ENCODE measurements at regions not wholly inside any gene's neighbourhood (a gene's known extent, or its start where the extent isn't known, plus 50 kb on each side); places are given as distances from the start of the nearest gene placed in this dataset.

GRCh38 chr15:67936258-67936657, 96.4 kb upstream of the RNU6-1 start:
- WGBS (ENCODE audit: extremely low coverage, insufficient read length, low lambda C conversion rate): no CpG with 5 or more reads among the region's 5 CpGs

More at GRCh38 chr15:67936258-67936657, 96.4 kb upstream of the RNU6-1 start:
- peaks cover 13 to 19% of the 10 kb centered on the region in 2 experiments for H3K4me1 Mint-ChIP-seq
- no peak overlapping the region for H3K18ac ChIP-seq (ENCODE audit: insufficient read length, low read depth, low read length)
- H3K27ac ChIP-seq (ENCODE audit: insufficient read length, low read depth, low read length): no peak overlapping the region
- H3K27me3 Mint-ChIP-seq (ENCODE audit: low read depth): peaks cover 8% of the 10 kb centered on the region; the same call in 1 of the 2 replicates
- no peak overlapping the region for H3K4me2 ChIP-seq (ENCODE audit: insufficient read depth, insufficient read length, low read length)
- H3K4me1 ChIP-seq (ENCODE audit: insufficient read depth, low read length): no peaks in the 10 kb centered on the region
- H4K20me1 ChIP-seq (ENCODE audit: control insufficient read depth, insufficient read depth, insufficient read length): no peaks in the 10 kb centered on the region
- H3K14ac ChIP-seq (ENCODE audit: insufficient read depth, low read length): no peak overlapping the region
- H3T11ph ChIP-seq (ENCODE audit: low read length): no peak overlapping the region
- H3K36me3 Mint-ChIP-seq (ENCODE audit: insufficient read depth in 1 of 3, low read depth in 3 of 3): no peaks in the 10 kb centered on the region; a peak in 1 of 7 replicates
- H3K79me1 ChIP-seq (ENCODE audit: insufficient read depth, low read depth, low read length, poor library complexity, severe bottlenecking): no peaks in the 10 kb centered on the region
- no peak overlapping the region for H2BK12ac ChIP-seq (ENCODE audit: insufficient read length, low read depth, low read length)
- peaks cover 0 to 2% of the 10 kb centered on the region in 2 experiments; a peak in 3 of 5 replicates for H3K9me3 Mint-ChIP-seq
- no peak overlapping the region for H3K27ac Mint-ChIP-seq
- H4K91ac ChIP-seq (ENCODE audit: insufficient read length, low read depth, low read length): no peak overlapping the region
- H2BK120ac ChIP-seq (ENCODE audit: low read depth, low read length, poor library complexity, severe bottlenecking): no peak overlapping the region
- H4K8ac ChIP-seq (replicated peaks; ENCODE audit: insufficient read length, low read depth, low read length): no peak overlapping the region
- no peak overlapping the region for H4K5ac ChIP-seq (ENCODE audit: insufficient read length, low read depth, low read length)
- H3K27me3 ChIP-seq (ENCODE audit: insufficient read depth, low read length): no peaks in the 10 kb centered on the region
- no peak overlapping the region for H3K4me3 Mint-ChIP-seq
- no peak overlapping the region for H2AK5ac ChIP-seq (ENCODE audit: insufficient read length, low read length)
- no peaks in the 10 kb centered on the region for H3K79me2 ChIP-seq (ENCODE audit: insufficient read depth, low read length)
- H2BK20ac ChIP-seq (ENCODE audit: low read depth, low read length, poor library complexity, severe bottlenecking): no peak overlapping the region
- no peaks in the 10 kb centered on the region for H3K9me3 ChIP-seq (ENCODE audit: control insufficient read depth, low read depth, low read length)
- no peak for DNase-seq
- no peak for TF ChIP-seq CTCF (conservative IDR thresholded peaks at IDR 0.05)
- H3K9ac ChIP-seq (ENCODE audit: extremely low read depth, insufficient read length, low read length): no peak overlapping the region
- no peak overlapping the region for H3K56ac ChIP-seq (ENCODE audit: insufficient read length, low read depth, low read length)
- no peak overlapping the region for H3K23ac ChIP-seq (ENCODE audit: insufficient read length, low read depth, low read length)
- H3K4ac ChIP-seq (ENCODE audit: low read depth, low read length): no peak overlapping the region
- H2AFZ ChIP-seq (ENCODE audit: low read length): no peak overlapping the region
- no peaks in the 10 kb centered on the region for H3K23me2 ChIP-seq (ENCODE audit: insufficient read length, low read depth, low read length, poor library complexity, severe bottlenecking)
- H2BK5ac ChIP-seq (ENCODE audit: insufficient read length, low read length): no peak overlapping the region
- H2BK15ac ChIP-seq (ENCODE audit: low read depth, low read length): no peak overlapping the region
